ENCODE measurements at regions not wholly inside any gene's neighbourhood (a gene's known extent, or its start where the extent isn't known, plus 50 kb on each side); places are given as distances from the start of the nearest gene placed in this dataset.

- DNase-seq: no peak
Measured at GRCh38 chr5:61746831-61747575, 414.9 kb downstream of the ZSWIM6 start.

GRCh38 chr5:61748121-61748520, 416.1 kb downstream of the ZSWIM6 start:
- DNase-seq: no peak

GRCh38 chr5:61748651-61749050, 416.6 kb downstream of the ZSWIM6 start:
- no peak for DNase-seq

- DNase-seq: no peak
Measured at GRCh38 chr5:61752588-61752987, 420.5 kb downstream of the ZSWIM6 start.

GRCh38 chr5:61754792-61755191, 422.7 kb downstream of the ZSWIM6 start:
- DNase-seq: no peak

- no peak for DNase-seq
Measured at GRCh38 chr5:61755726-61756222, 423.7 kb downstream of the ZSWIM6 start.

- no peak for DNase-seq
Measured at GRCh38 chr5:61758711-61759110, 426.7 kb downstream of the ZSWIM6 start.

GRCh38 chr5:61765471-61765870, 433.4 kb downstream of the ZSWIM6 start:
- DNase-seq: no peak

- no peak for DNase-seq
Measured at GRCh38 chr5:61766141-61766540, 434.1 kb downstream of the ZSWIM6 start.

- no peak for DNase-seq
Measured at GRCh38 chr5:61767231-61768080, 435.4 kb downstream of the ZSWIM6 start.

GRCh38 chr5:61768692-61769281, 436.7 kb downstream of the ZSWIM6 start:
- DNase-seq: no peak

GRCh38 chr5:61771062-61771461, 439.0 kb downstream of the ZSWIM6 start:
- DNase-seq: no peak

- DNase-seq: no peak
Measured at GRCh38 chr5:61771808-61772207, 439.8 kb downstream of the ZSWIM6 start.

- DNase-seq: no peak
Measured at GRCh38 chr5:61775901-61776300, 443.8 kb downstream of the ZSWIM6 start.

GRCh38 chr5:61777292-61777691, 445.2 kb downstream of the ZSWIM6 start:
- DNase-seq: no peak

- DNase-seq: no peak
Measured at GRCh38 chr5:61779743-61780142, 447.7 kb downstream of the ZSWIM6 start.

GRCh38 chr5:61783481-61783880, 451.4 kb downstream of the ZSWIM6 start:
- no peak for DNase-seq

GRCh38 chr5:61784341-61784740, 452.3 kb downstream of the ZSWIM6 start:
- no peak for DNase-seq

- DNase-seq: no peak
Measured at GRCh38 chr5:61788548-61788947, 456.5 kb downstream of the ZSWIM6 start.

GRCh38 chr5:61790007-61790406, 457.9 kb downstream of the ZSWIM6 start:
- DNase-seq: no peak

GRCh38 chr5:61790678-61791077, 458.6 kb downstream of the ZSWIM6 start:
- no peak for DNase-seq

- DNase-seq: no peak
Measured at GRCh38 chr5:61796773-61797172, 464.7 kb downstream of the ZSWIM6 start.

GRCh38 chr5:61800450-61800849, 468.4 kb downstream of the ZSWIM6 start:
- no peak for DNase-seq

GRCh38 chr5:61801174-61801573, 469.1 kb downstream of the ZSWIM6 start:
- DNase-seq: no peak

All from CD4-positive, alpha-beta T cell treated with Interleukin-15 for 1 hour (primary cell).